WTC11 (cell line): ENCODE measurements at regions not wholly inside any gene's neighbourhood (a gene's known extent, or its start where the extent isn't known, plus 50 kb on each side); places are given as distances from the start of the nearest gene placed in this dataset.

Experiments used
- ATAC-seq: fragments of 200-7000 bp; cut with Tn5 transposase; 2 replicates; pipeline ENCODE4 v1.10.0; 2021; ENCODE audit warnings: mild to moderate bottlenecking, moderate library complexity
- CTCF ChIA-PET: fragments of 300-600 bp; sonication (Branson Sonifier 250); formaldehyde crosslinking; loops from one replicate; lab custom pipeline; 2021; ENCODE audit warnings: antibody characterized with exemption; lab: Charles Lee
- POLR2A ChIA-PET: fragments of 350-600 bp; sonication (Branson Sonifier 250); formaldehyde crosslinking; loops from one replicate; lab custom pipeline; 2021; ENCODE audit warnings: antibody characterized with exemption; lab: Charles Lee
- DNase-seq: peaks from one replicate; pipeline ENCODE4 v3.0.0; 2021; ENCODE audit warnings: low spot score
- H3K27ac Mint-ChIP-seq: 2 replicates; pipeline ENCODE4 v1.8.0; 2021; ENCODE audit warnings: mixed read lengths
- H3K27me3 Mint-ChIP-seq: 2 replicates; pipeline ENCODE4 v1.8.0; 2021; ENCODE audit warnings: low read depth, mild to moderate bottlenecking, moderate library complexity, mixed read lengths
- H3K36me3 Mint-ChIP-seq: 2 replicates; pipeline ENCODE4 v1.8.0; 2021; ENCODE audit warnings: mixed read lengths
- H3K4me1 Mint-ChIP-seq: 2 replicates; pipeline ENCODE4 v1.8.0; 2022; ENCODE audit warnings: mixed read lengths
- H3K4me3 Mint-ChIP-seq: 2 replicates; pipeline ENCODE4 v1.8.0; 2021; ENCODE audit warnings: mild to moderate bottlenecking, moderate library complexity, mixed read lengths
- H3K9me3 Mint-ChIP-seq: 2 replicates; pipeline ENCODE4 v1.8.0; 2021; ENCODE audit warnings: mixed read lengths
- E2F4 ChIP-seq: sonication (generic); formaldehyde crosslinking; IDR thresholded peaks from 2 replicates; pipeline ENCODE4 v1.8.1; 2022; ENCODE audit warnings: low read depth, mild to moderate bottlenecking, moderate library complexity, missing genetic modification reagents, borderline replicate concordance
- EMX1 ChIP-seq: fragments of 250-450 bp; sonication (Bioruptor Pico); IDR thresholded peaks from 2 replicates; pipeline ENCODE4 v1.8.0; 2021; ENCODE audit warnings: mild to moderate bottlenecking
- ERG ChIP-seq: fragments of 250-450 bp; sonication (Bioruptor Pico); IDR thresholded peaks from 2 replicates; pipeline ENCODE4 v1.8.0; 2021; ENCODE audit warnings: mild to moderate bottlenecking
- FOXP4 ChIP-seq: sonication (generic); formaldehyde crosslinking; IDR thresholded peaks from 2 replicates; pipeline ENCODE4 v1.8.0; 2022; ENCODE audit warnings: mild to moderate bottlenecking, missing genetic modification reagents
- JAZF1 ChIP-seq: fragments of 250-450 bp; sonication (Bioruptor Pico); IDR thresholded peaks from 2 replicates; pipeline ENCODE4 v1.9.0; 2021; ENCODE audit warnings: moderate library complexity, mild to moderate bottlenecking, inconsistent platforms
- KAT7 ChIP-seq: sonication (generic); formaldehyde crosslinking; IDR thresholded peaks from 2 replicates; pipeline ENCODE4 v1.8.1; 2023; ENCODE audit warnings: missing genetic modification reagents, mild to moderate bottlenecking, borderline replicate concordance
- MLX ChIP-seq: sonication (generic); formaldehyde crosslinking; IDR thresholded peaks from 2 replicates; pipeline ENCODE4 v1.8.1; 2023; ENCODE audit warnings: mild to moderate bottlenecking, missing genetic modification reagents, moderate library complexity
- TCF7 ChIP-seq: sonication (generic); formaldehyde crosslinking; IDR thresholded peaks from 2 replicates; pipeline ENCODE4 v1.8.0; 2022; ENCODE audit warnings: mild to moderate bottlenecking, low read depth, missing genetic modification reagents, moderate library complexity
- TP53 ChIP-seq: sonication (generic); formaldehyde crosslinking; IDR thresholded peaks from 2 replicates; pipeline ENCODE4 v1.8.1; 2023; ENCODE audit warnings: mild to moderate bottlenecking, missing genetic modification reagents
- ZMAT4 ChIP-seq: fragments of 250-450 bp; sonication (Bioruptor Pico); IDR thresholded peaks from 2 replicates; pipeline ENCODE4 v1.9.0; 2021; ENCODE audit warnings: mild to moderate bottlenecking
- ZNF138 ChIP-seq: sonication (generic); formaldehyde crosslinking; conservative IDR thresholded peaks from 2 replicates; pipeline ENCODE4 v1.8.1; 2022; ENCODE audit warnings: mild to moderate bottlenecking, moderate library complexity, missing genetic modification reagents
- ZNF423 ChIP-seq: fragments of 250-450 bp; sonication (Bioruptor Pico); IDR thresholded peaks from 2 replicates; pipeline ENCODE4 v2.1.2; 2022; ENCODE audit warnings: mild to moderate bottlenecking, moderate library complexity
- TF ChIP-seq, protein P1 (sequence below): sonication (generic); formaldehyde crosslinking; IDR thresholded peaks from 2 replicates; pipeline ENCODE4 v1.8.0; 2023; ENCODE audit warnings: mild to moderate bottlenecking, missing genetic modification reagents
- TF ChIP-seq, protein P2 (sequence below): sonication (generic); formaldehyde crosslinking; IDR thresholded peaks from 2 replicates; pipeline ENCODE4 v1.8.1; 2023; ENCODE audit warnings: mild to moderate bottlenecking, missing genetic modification reagents
- TF ChIP-seq, protein P3 (sequence below): sonication (generic); formaldehyde crosslinking; IDR thresholded peaks from 2 replicates; pipeline ENCODE4 v1.8.1; 2023; ENCODE audit warnings: mild to moderate bottlenecking, missing genetic modification reagents
- TF ChIP-seq, protein P4 (sequence below): fragments of 250-450 bp; sonication (Bioruptor Pico); IDR thresholded peaks from 2 replicates; pipeline ENCODE4 v1.9.0; 2021; ENCODE audit warnings: mild to moderate bottlenecking, borderline replicate concordance

GRCh38 chr5:56480078-56480704, 247.1 kb upstream of the ANKRD55 start (continued):
- TF ChIP-seq, protein P1, sequence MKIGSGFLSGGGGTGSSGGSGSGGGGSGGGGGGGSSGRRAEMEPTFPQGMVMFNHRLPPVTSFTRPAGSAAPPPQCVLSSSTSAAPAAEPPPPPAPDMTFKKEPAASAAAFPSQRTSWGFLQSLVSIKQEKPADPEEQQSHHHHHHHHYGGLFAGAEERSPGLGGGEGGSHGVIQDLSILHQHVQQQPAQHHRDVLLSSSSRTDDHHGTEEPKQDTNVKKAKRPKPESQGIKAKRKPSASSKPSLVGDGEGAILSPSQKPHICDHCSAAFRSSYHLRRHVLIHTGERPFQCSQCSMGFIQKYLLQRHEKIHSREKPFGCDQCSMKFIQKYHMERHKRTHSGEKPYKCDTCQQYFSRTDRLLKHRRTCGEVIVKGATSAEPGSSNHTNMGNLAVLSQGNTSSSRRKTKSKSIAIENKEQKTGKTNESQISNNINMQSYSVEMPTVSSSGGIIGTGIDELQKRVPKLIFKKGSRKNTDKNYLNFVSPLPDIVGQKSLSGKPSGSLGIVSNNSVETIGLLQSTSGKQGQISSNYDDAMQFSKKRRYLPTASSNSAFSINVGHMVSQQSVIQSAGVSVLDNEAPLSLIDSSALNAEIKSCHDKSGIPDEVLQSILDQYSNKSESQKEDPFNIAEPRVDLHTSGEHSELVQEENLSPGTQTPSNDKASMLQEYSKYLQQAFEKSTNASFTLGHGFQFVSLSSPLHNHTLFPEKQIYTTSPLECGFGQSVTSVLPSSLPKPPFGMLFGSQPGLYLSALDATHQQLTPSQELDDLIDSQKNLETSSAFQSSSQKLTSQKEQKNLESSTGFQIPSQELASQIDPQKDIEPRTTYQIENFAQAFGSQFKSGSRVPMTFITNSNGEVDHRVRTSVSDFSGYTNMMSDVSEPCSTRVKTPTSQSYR (CRISPR knock-in tag), result no peak

DNA sequence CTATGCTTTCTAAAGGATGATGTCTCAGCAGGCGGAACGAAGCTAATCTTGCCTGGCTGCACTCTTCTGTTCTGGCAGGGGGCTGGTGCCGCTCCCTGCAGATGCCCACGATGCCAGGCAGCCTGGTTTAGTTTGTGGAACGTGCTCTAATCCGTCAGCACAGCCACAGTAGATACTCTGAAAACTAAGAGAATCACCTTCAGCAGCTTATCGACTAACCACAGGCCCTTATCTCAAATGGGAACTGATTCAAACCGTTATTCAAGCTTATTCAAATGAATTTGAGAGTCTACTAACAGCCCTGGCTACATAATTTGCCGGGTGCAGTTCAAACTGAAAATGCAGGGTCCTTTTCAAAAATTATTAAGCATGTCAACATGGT, 246.6 kb upstream of the ANKRD55 start:
- peaks cover 7% of the 10 kb centered on the region for H3K9me3 Mint-ChIP-seq
- ChIA-PET CTCF (interaction anchor here (0.7 to 1.9 kb wide), 6 partner anchors 187 to 359 kb away, joined by 3 to 10 read pairs (median 3); no protein-coding TSS in a partner anchor), POLR2A (interaction anchor here (0.8 kb wide), 1 partner anchor 19 kb away, joined by 3 read pairs; no protein-coding TSS in a partner anchor)
- ATAC-seq (no peak), DNase-seq (no peak)
- H3K27me3 Mint-ChIP-seq, result peaks cover 45% of the 10 kb centered on the region
- H3K4me1 Mint-ChIP-seq, result peaks cover 24% of the 10 kb centered on the region
- H3K27ac Mint-ChIP-seq, result no peak overlapping the region
- peak overlapping the region; percentile 71 for H3K4me3 Mint-ChIP-seq
- no peaks in the 10 kb centered on the region for H3K36me3 Mint-ChIP-seq
- TF ChIP-seq JAZF1 (CRISPR knock-in tag), result no peak
- TF ChIP-seq TP53 (CRISPR knock-in tag), result no peak
- TF ChIP-seq EMX1, result no peak
- TF ChIP-seq, protein P2, sequence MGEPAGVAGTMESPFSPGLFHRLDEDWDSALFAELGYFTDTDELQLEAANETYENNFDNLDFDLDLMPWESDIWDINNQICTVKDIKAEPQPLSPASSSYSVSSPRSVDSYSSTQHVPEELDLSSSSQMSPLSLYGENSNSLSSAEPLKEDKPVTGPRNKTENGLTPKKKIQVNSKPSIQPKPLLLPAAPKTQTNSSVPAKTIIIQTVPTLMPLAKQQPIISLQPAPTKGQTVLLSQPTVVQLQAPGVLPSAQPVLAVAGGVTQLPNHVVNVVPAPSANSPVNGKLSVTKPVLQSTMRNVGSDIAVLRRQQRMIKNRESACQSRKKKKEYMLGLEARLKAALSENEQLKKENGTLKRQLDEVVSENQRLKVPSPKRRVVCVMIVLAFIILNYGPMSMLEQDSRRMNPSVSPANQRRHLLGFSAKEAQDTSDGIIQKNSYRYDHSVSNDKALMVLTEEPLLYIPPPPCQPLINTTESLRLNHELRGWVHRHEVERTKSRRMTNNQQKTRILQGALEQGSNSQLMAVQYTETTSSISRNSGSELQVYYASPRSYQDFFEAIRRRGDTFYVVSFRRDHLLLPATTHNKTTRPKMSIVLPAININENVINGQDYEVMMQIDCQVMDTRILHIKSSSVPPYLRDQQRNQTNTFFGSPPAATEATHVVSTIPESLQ, result no peak
- no peak for TF ChIP-seq ZNF423 (CRISPR knock-in tag)
- no peak for TF ChIP-seq ZMAT4 (CRISPR knock-in tag)
- TF ChIP-seq, protein P3, sequence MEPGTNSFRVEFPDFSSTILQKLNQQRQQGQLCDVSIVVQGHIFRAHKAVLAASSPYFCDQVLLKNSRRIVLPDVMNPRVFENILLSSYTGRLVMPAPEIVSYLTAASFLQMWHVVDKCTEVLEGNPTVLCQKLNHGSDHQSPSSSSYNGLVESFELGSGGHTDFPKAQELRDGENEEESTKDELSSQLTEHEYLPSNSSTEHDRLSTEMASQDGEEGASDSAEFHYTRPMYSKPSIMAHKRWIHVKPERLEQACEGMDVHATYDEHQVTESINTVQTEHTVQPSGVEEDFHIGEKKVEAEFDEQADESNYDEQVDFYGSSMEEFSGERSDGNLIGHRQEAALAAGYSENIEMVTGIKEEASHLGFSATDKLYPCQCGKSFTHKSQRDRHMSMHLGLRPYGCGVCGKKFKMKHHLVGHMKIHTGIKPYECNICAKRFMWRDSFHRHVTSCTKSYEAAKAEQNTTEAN (CRISPR knock-in tag), result no peak
- no peak for TF ChIP-seq ZNF138 (CRISPR knock-in tag)
- TF ChIP-seq ERG (CRISPR knock-in tag), result no peak
- TF ChIP-seq, protein P4, sequence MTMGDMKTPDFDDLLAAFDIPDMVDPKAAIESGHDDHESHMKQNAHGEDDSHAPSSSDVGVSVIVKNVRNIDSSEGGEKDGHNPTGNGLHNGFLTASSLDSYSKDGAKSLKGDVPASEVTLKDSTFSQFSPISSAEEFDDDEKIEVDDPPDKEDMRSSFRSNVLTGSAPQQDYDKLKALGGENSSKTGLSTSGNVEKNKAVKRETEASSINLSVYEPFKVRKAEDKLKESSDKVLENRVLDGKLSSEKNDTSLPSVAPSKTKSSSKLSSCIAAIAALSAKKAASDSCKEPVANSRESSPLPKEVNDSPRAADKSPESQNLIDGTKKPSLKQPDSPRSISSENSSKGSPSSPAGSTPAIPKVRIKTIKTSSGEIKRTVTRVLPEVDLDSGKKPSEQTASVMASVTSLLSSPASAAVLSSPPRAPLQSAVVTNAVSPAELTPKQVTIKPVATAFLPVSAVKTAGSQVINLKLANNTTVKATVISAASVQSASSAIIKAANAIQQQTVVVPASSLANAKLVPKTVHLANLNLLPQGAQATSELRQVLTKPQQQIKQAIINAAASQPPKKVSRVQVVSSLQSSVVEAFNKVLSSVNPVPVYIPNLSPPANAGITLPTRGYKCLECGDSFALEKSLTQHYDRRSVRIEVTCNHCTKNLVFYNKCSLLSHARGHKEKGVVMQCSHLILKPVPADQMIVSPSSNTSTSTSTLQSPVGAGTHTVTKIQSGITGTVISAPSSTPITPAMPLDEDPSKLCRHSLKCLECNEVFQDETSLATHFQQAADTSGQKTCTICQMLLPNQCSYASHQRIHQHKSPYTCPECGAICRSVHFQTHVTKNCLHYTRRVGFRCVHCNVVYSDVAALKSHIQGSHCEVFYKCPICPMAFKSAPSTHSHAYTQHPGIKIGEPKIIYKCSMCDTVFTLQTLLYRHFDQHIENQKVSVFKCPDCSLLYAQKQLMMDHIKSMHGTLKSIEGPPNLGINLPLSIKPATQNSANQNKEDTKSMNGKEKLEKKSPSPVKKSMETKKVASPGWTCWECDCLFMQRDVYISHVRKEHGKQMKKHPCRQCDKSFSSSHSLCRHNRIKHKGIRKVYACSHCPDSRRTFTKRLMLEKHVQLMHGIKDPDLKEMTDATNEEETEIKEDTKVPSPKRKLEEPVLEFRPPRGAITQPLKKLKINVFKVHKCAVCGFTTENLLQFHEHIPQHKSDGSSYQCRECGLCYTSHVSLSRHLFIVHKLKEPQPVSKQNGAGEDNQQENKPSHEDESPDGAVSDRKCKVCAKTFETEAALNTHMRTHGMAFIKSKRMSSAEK (CRISPR knock-in tag), result no peak
- TF ChIP-seq KAT7 (CRISPR knock-in tag), result no peak
- no peak for TF ChIP-seq MLX (CRISPR knock-in tag)
- no peak for TF ChIP-seq FOXP4 (CRISPR knock-in tag)
- no peak for TF ChIP-seq TCF7 (CRISPR knock-in tag)
- TF ChIP-seq E2F4 (CRISPR knock-in tag), result no peak
